NCI-H1092 treated with DMSO at 0.1 percent for 48 hours (cell line): ENCODE measurements at regions not wholly inside any gene's neighbourhood (a gene's known extent, or its start where the extent isn't known, plus 50 kb on each side); places are given as distances from the start of the nearest gene placed in this dataset.
"Not testable (repeated sequence)": the region's sequence is repeated elsewhere in the genome, so short reads cannot be mapped to it uniquely, and the experiment has no call there.

Source experiments
- DNase-seq: peaks from one replicate; lab custom pipeline; 2025; lab: John Stamatoyannopoulos, UW

- no peak for DNase-seq
Measured at GRCh38 chr9:118651511-118651910, 717.7 kb downstream of the BRINP1 start.

- DNase-seq = no peak
Measured at GRCh38 chr9:118652258-118652657, 717.0 kb downstream of the BRINP1 start.

GRCh38 chr9:118652912-118653311 lies 716.3 kb downstream of the BRINP1 start:
- no peak for DNase-seq

GRCh38 chr9:118659011-118659410 lies 710.2 kb downstream of the BRINP1 start:
- DNase-seq = no peak

- no peak for DNase-seq
Measured at GRCh38 chr9:118665226-118665919, 703.9 kb downstream of the BRINP1 start.

GRCh38 chr9:118670011-118670953 lies 699.0 kb downstream of the BRINP1 start:
- no peak for DNase-seq

GRCh38 chr9:118674942-118675341 lies 694.3 kb downstream of the BRINP1 start:
- no peak for DNase-seq

- DNase-seq = not testable (repeated sequence)
Measured at GRCh38 chr9:118677936-118678653, 691.1 kb downstream of the BRINP1 start.

- DNase-seq = peak; percentile 46
Measured at GRCh38 chr9:118686959-118687358, 682.3 kb downstream of the BRINP1 start.

- DNase-seq = no peak
Measured at GRCh38 chr9:118689280-118689679, 680.0 kb downstream of the BRINP1 start.

GRCh38 chr9:118692613-118693012 lies 676.6 kb downstream of the BRINP1 start:
- no peak for DNase-seq

- no peak for DNase-seq
Measured at GRCh38 chr9:118693645-118694044, 675.6 kb downstream of the BRINP1 start.

- not testable (repeated sequence) for DNase-seq
Measured at GRCh38 chr9:118695249-118695648, 674.0 kb downstream of the BRINP1 start.

- no peak for DNase-seq
Measured at GRCh38 chr9:118701985-118702384, 667.2 kb downstream of the BRINP1 start.

GRCh38 chr9:118711843-118712242 lies 657.4 kb downstream of the BRINP1 start:
- no peak for DNase-seq

GRCh38 chr9:118721276-118721675 lies 648.0 kb downstream of the BRINP1 start:
- no peak for DNase-seq

GRCh38 chr9:118721923-118722322 lies 647.3 kb downstream of the BRINP1 start:
- DNase-seq = no peak

GRCh38 chr9:118729981-118730380 lies 639.3 kb downstream of the BRINP1 start:
- no peak for DNase-seq

- no peak for DNase-seq
Measured at GRCh38 chr9:118732998-118733397, 636.2 kb downstream of the BRINP1 start.

GRCh38 chr9:118734696-118735095 lies 634.5 kb downstream of the BRINP1 start:
- no peak for DNase-seq

- no peak for DNase-seq
Measured at GRCh38 chr9:118736406-118736805, 632.8 kb downstream of the BRINP1 start.

GRCh38 chr9:118751077-118751847 lies 618.0 kb downstream of the BRINP1 start:
- DNase-seq = no peak
